K562 (cell line): ENCODE measurements at regions not wholly inside any gene's neighbourhood (a gene's known extent, or its start where the extent isn't known, plus 50 kb on each side); places are given as distances from the start of the nearest gene placed in this dataset.

Experiments used
- ATAC-seq: fragments of 200-7000 bp; cut with Tn5 transposase; 3 replicates; pipeline ENCODE4 v1.9.1; 2020; ENCODE audit warnings: moderate library complexity
- BruUV-seq: library from RNA; stranded (reverse); fragments of 400-500 nt; replicated peaks from 2 replicates; lab custom pipeline; 2021; lab: Mats Ljungman, UMichigan
- CTCF ChIA-PET: fragments of 300-600 bp; formaldehyde crosslinking; extraction: SDS; loops from one replicate; lab custom pipeline; 2021; ENCODE audit warnings: low intra/inter-chr PET ratio; lab: Yijun Ruan, JAX
- POLR2A ChIA-PET: fragments of 300-600, 350-650 bp; sonication (Branson Sonifier 250); formaldehyde crosslinking; extraction: SDS; loops from one replicate; lab custom pipeline; 2021; ENCODE audit warnings: antibody characterized with exemption, inconsistent platforms; lab: Yijun Ruan, JAX
- DNase-seq, 4 experiments: peaks; one replicate each; pipeline versions ENCODE4 v3.0.0 to v3.0.0-alpha.2; 2011 to 2018; ENCODE audit warnings: low spot score in 3 of 4, mixed read lengths in 3 of 4; ENCODE audit errors: extremely low read depth in 1 of 4
- FAIRE-seq: peaks from 2 replicates; lab custom pipeline; 2011; peaks lifted over from hg19 to GRCh38; lab: Jason Lieb, UNC
- H2AFZ ChIP-seq: 2 replicates; pipeline ENCODE4 v1.6.0; 2011; ENCODE audit warnings: low read depth, low read length, control low read depth, inconsistent platforms
- H3K27ac ChIP-seq: fragments of 200-600 bp; 3 replicates; pipeline ENCODE4 v1.8.0; 2011; ENCODE audit warnings: low read depth, mild to moderate bottlenecking, control low read depth, inconsistent platforms, low read length, moderate library complexity, mixed read lengths; ENCODE audit errors: extremely low read depth
- H3K27me3 ChIP-seq, 2 experiments: fragments of 300-600 bp in 1 of 2; 2 replicates in 1 of 2; 3 replicates in 1 of 2; pipeline versions ENCODE4 v1.6.0 to v1.8.0; 2011; ENCODE audit warnings: inconsistent platforms in 2 of 2, low read length in 2 of 2, mild to moderate bottlenecking in 1 of 2, mixed read lengths in 1 of 2, moderate library complexity in 1 of 2; ENCODE audit not compliant: control insufficient read depth in 2 of 2, insufficient read depth in 2 of 2
- H3K36me3 ChIP-seq: fragments of 300-600 bp; 3 replicates; pipeline ENCODE4 v1.8.0; 2011; ENCODE audit warnings: mild to moderate bottlenecking, low read length, inconsistent platforms; ENCODE audit not compliant: control insufficient read depth, insufficient read depth
- H3K4me1 ChIP-seq, 2 experiments: fragments of 200-600 bp in 1 of 2; replicated peaks in 1 of 2; 2 replicates in 1 of 2; 3 replicates in 1 of 2; pipeline versions ENCODE4 v1.5.1 to v1.8.0; 2011; ENCODE audit warnings: inconsistent platforms in 2 of 2, low read length in 2 of 2, mild to moderate bottlenecking in 1 of 2, mixed read lengths in 1 of 2, moderate library complexity in 1 of 2; ENCODE audit not compliant: control insufficient read depth in 2 of 2, insufficient read depth in 2 of 2
- H3K4me2 ChIP-seq: 2 replicates; pipeline ENCODE4 v1.6.1; 2011; ENCODE audit warnings: low read length, control low read depth, inconsistent platforms, mixed read lengths; ENCODE audit not compliant: insufficient read depth
- H3K4me3 ChIP-seq: fragments of 200-600 bp; sonication (generic), shearing (Covaris generic); 2 replicates; pipeline ENCODE4 v1.5.1; 2016; ENCODE audit warnings: control low read depth, inconsistent platforms
- H3K79me2 ChIP-seq: fragments of 200-600 bp; 3 replicates; pipeline ENCODE4 v1.8.0; 2011; ENCODE audit warnings: low read length, inconsistent platforms; ENCODE audit not compliant: control insufficient read depth, insufficient read depth
- H3K9ac ChIP-seq, 2 experiments: 2 replicates each; pipeline versions ENCODE4 v1.6.0 to v1.6.1; 2011; ENCODE audit warnings: low read depth in 2 of 2, low read length in 2 of 2, control low read depth in 1 of 2, inconsistent platforms in 1 of 2, mild to moderate bottlenecking in 1 of 2, mixed read lengths in 1 of 2; ENCODE audit not compliant: insufficient read depth in 1 of 2
- H3K9me1 ChIP-seq: one replicate; pipeline ENCODE4 v1.6.0; 2011; ENCODE audit warnings: inconsistent platforms, mild to moderate bottlenecking, low read length, moderate library complexity; ENCODE audit not compliant: control insufficient read depth, insufficient read depth
- H3K9me3 ChIP-seq: replicated peaks from 2 replicates; pipeline ENCODE4 v1.5.1; 2011; ENCODE audit warnings: low read depth, low read length, inconsistent platforms; ENCODE audit not compliant: control insufficient read depth, insufficient read depth
- H4K20me1 ChIP-seq: replicated peaks from 2 replicates; pipeline ENCODE4 v1.6.1; 2011; ENCODE audit warnings: low read length, inconsistent platforms, mixed read lengths; ENCODE audit not compliant: control insufficient read depth, insufficient read depth
- CC2D1A ChIP-seq: fragments of 450-650 bp; IDR thresholded peaks from 2 replicates; pipeline ENCODE4 v1.6.1; 2017; ENCODE audit warnings: mild to moderate bottlenecking
- KLF1 ChIP-seq: fragments of 450-650 bp; IDR thresholded peaks from 2 replicates; pipeline ENCODE4 v1.6.1; 2016; ENCODE audit warnings: missing genetic modification characterization, missing compliant biosample characterization
- NCOA6 ChIP-seq: fragments of 450-650 bp; IDR thresholded peaks from 2 replicates; pipeline ENCODE4 v1.6.1; 2017; ENCODE audit warnings: mild to moderate bottlenecking
- POLR3G ChIP-seq: IDR thresholded peaks from 2 replicates; pipeline ENCODE4 v1.6.1; 2011; ENCODE audit not compliant: insufficient read length, insufficient replicate concordance; ENCODE audit errors: extremely low read depth
- TGIF2 ChIP-seq: sonication (generic); formaldehyde crosslinking; IDR thresholded peaks from 2 replicates; pipeline ENCODE4 v1.8.1; 2022; ENCODE audit warnings: mild to moderate bottlenecking, missing genetic modification reagents, moderate library complexity
- ZNF551 ChIP-seq: fragments of 250-450 bp; sonication (Bioruptor Pico); IDR thresholded peaks from 2 replicates; pipeline ENCODE4 v1.5.0; 2021; ENCODE audit warnings: mild to moderate bottlenecking, moderate library complexity
- WGBS: fragments of 100-300 bp; shearing (Covaris generic); methylation state at CpG from one replicate; pipeline ENCODE4 v1.1.6; 2016; ENCODE audit warnings: low coverage, mixed read lengths; ENCODE audit not compliant: insufficient coverage; ENCODE audit errors: missing lambda C conversion rate; 5-methylcytosine and 5-hydroxymethylcytosine counted together
- in situ Hi-C: fragments of 300-500 bp; cut with MboI; formaldehyde crosslinking; loops from 4 replicates; pipeline ENCODE4 v1.15.0; 2018; ENCODE audit warnings: inconsistent platforms, mixed read lengths
- intact Hi-C: fragments of 100-400 bp; cut with micrococcal nuclease; formaldehyde crosslinking; loops from 2 replicates; pipeline ENCODE4 v1.14.2; 2022
- TF ChIP-seq, protein P1 (sequence below): fragments of 250-450 bp; sonication (Bioruptor Pico); IDR thresholded peaks from 2 replicates; pipeline ENCODE4 v1.5.0; 2021; ENCODE audit warnings: mild to moderate bottlenecking, moderate library complexity
- TF ChIP-seq, protein P2 (sequence below), 2 experiments: fragments of 150-350 bp in 1 of 2; IDR thresholded peaks; 2 replicates each; pipeline ENCODE4 v1.6.1; 2012 to 2016; ENCODE audit warnings: low read depth in 2 of 2, low read length in 2 of 2, mild to moderate bottlenecking in 1 of 2, moderate library complexity in 1 of 2
- TF ChIP-seq, protein P3 (sequence below): fragments of 250-450 bp; sonication (Bioruptor Pico); IDR thresholded peaks from 2 replicates; pipeline ENCODE4 v1.4.0; 2020
- TF ChIP-seq, protein P4 (sequence below): fragments of 250-450 bp; sonication (Bioruptor Pico); IDR thresholded peaks from 2 replicates; pipeline ENCODE4 v1.4.0; 2020; ENCODE audit warnings: mild to moderate bottlenecking

DNA sequence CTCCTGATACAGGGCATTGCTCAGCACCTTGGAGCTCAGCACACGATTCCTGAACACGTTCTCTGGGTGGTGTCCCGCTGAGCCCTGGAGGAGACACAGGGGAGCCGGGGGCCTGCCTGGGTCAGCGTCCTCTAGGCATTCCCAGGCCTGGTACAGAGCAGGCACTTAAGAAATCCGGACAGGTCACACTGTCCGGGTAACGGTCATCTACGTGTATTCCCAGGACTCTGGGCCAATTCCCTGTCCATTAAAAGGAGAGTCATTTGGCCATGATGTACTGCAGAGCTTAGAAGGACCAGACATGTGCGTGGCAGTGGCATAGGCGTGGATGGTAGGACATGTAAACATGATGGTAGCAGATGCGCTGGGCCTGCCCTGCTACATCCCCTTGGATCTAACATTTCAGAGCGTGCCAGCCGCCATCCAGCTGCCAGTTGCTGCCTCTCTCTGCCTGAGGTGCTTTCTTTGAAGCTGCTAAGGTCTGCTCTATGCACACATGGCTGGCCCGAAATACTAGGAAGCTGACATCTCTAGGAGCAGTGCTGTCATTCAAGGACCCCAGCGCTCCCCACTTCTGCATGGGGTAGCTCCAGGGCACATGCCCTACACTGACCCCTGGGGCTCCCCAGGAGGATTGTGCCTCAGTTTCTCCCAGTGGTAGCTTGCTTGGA is 273.1 kb upstream of the RTL1 start (continued):
- TF ChIP-seq NCOA6 (no peak), CC2D1A (no peak)

DNA sequence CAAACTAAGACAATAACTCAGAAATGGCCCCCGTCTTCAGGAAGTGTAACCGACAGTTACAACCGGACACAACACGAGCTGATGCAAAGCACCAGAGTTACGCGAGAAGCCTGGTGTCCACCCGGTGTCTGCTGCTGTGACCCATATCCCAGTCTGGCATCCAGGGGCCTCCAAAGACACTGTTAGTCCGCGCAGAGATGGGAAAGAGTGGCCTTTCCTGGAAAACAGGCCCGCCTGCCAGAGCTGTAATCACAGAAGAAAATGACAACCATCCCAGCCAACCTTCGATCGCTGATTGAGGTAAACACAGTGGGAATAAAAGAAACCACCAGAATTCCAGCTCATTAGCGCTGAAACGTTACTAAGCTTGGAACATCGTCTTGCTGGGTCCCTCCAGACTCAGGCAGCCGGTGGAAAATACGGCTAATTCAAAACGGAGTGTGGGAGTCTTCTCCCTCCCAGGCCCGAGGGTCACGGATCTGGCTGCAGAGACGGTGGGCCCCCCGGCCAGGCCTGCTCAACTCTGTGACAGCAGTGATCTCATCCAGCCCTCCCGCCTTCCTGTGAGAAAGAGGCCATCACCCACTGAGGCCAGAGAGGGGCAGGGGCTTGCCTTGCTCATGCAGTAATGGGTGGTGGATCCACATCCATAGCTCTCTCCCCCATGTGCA is 273.9 kb upstream of the RTL1 start:
- CTCF ChIA-PET: no interaction called here
- no peaks in the 10 kb centered on the region for H3K36me3 ChIP-seq
- no peaks in the 10 kb centered on the region for H3K9me1 ChIP-seq
- ATAC-seq (no peak), FAIRE-seq (no peak), DNase-seq (no peak)
- in situ Hi-C loops: no loop called here
- no TSS peak for BruUV-seq
- no peak overlapping the region for H3K4me3 ChIP-seq
- 15% methylated on average over 17 of the region's 23 CpGs for WGBS
- H4K20me1 ChIP-seq: no peaks in the 10 kb centered on the region
- no peaks in the 10 kb centered on the region for H3K79me2 ChIP-seq
- POLR2A ChIA-PET: no interaction called here
- H3K27me3 ChIP-seq: peaks cover 0 to 24% of the 10 kb centered on the region in 2 experiments; a peak in 4 of 5 replicates
- no peaks in the 10 kb centered on the region for H3K9me3 ChIP-seq
- no peak overlapping the region for H3K4me2 ChIP-seq
- intact Hi-C loops: no loop called here
- H2AFZ ChIP-seq: no peak overlapping the region
- no peak overlapping the region for H3K27ac ChIP-seq
- H3K4me1 ChIP-seq: no peaks in the 10 kb centered on the region
- no peak overlapping the region for H3K9ac ChIP-seq
- TF ChIP-seq ZNF551 (CRISPR knock-in tag): no peak
- TF ChIP-seq, protein P1, sequence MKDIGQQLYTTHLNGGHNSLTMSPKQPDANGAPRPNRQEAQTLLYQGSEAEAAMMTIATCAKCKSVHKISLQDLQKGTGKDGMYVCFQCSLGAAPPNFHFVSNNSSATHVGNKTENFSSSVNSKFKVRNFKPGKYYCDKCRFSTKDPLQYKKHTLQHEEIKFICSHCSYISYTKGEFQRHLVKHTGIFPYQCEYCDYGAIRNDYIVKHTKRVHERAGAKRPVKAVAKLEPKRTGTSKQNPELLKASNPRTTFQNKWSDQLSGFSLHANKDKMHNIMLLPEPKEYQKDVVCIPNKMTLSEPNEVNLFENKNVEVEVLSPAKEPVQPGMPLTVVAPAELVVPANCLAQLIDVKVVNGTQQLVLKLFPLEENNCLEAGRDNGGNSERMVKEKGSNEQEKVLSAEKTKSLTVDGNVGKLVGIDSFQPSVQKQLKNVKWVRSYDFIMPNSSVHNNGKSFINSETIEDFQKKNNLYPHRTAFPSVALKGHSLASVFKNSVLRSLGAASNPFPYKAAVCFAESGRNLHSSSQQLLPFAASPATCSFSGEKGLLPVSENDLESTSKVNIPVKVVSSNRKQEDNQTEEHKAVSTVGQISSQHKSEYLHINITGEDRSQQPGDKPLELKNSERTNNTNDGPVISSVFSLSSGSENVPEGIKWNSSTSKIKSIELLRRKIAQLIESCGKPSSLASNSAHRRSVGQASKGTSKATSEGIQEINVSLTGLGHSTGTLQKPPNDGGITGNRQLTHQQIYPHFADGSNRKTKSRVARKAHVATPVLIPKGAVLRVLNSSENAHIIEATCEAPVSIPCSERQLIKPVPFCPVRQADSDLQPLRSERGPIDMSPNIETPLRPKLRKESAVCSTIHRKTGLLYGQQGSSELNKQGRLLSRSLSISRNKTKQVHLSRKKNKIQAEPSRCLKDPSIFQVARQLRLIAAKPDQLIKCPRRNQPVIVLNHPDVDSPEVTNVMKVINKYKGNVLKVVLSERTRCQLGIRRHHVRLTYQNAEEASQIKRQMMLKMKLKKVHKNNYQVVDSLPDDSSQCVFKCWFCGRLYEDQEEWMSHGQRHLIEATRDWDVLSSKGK (CRISPR knock-in tag): no peak
- no peak for TF ChIP-seq TGIF2 (CRISPR knock-in tag)
- TF ChIP-seq, protein P2, sequence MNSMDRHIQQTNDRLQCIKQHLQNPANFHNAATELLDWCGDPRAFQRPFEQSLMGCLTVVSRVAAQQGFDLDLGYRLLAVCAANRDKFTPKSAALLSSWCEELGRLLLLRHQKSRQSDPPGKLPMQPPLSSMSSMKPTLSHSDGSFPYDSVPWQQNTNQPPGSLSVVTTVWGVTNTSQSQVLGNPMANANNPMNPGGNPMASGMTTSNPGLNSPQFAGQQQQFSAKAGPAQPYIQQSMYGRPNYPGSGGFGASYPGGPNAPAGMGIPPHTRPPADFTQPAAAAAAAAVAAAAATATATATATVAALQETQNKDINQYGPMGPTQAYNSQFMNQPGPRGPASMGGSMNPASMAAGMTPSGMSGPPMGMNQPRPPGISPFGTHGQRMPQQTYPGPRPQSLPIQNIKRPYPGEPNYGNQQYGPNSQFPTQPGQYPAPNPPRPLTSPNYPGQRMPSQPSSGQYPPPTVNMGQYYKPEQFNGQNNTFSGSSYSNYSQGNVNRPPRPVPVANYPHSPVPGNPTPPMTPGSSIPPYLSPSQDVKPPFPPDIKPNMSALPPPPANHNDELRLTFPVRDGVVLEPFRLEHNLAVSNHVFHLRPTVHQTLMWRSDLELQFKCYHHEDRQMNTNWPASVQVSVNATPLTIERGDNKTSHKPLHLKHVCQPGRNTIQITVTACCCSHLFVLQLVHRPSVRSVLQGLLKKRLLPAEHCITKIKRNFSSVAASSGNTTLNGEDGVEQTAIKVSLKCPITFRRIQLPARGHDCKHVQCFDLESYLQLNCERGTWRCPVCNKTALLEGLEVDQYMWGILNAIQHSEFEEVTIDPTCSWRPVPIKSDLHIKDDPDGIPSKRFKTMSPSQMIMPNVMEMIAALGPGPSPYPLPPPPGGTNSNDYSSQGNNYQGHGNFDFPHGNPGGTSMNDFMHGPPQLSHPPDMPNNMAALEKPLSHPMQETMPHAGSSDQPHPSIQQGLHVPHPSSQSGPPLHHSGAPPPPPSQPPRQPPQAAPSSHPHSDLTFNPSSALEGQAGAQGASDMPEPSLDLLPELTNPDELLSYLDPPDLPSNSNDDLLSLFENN (IDR thresholded peaks at IDR 0.05; ENCODE audit: low read depth in 2 of 2, low read length in 2 of 2): no peak
- TF ChIP-seq, protein P3, sequence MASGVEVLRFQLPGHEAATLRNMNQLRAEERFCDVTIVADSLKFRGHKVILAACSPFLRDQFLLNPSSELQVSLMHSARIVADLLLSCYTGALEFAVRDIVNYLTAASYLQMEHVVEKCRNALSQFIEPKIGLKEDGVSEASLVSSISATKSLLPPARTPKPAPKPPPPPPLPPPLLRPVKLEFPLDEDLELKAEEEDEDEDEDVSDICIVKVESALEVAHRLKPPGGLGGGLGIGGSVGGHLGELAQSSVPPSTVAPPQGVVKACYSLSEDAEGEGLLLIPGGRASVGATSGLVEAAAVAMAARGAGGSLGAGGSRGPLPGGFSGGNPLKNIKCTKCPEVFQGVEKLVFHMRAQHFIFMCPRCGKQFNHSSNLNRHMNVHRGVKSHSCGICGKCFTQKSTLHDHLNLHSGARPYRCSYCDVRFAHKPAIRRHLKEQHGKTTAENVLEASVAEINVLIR (CRISPR knock-in tag): no peak
- TF ChIP-seq KLF1: no peak
- TF ChIP-seq POLR3G: no peak
- TF ChIP-seq, protein P4, sequence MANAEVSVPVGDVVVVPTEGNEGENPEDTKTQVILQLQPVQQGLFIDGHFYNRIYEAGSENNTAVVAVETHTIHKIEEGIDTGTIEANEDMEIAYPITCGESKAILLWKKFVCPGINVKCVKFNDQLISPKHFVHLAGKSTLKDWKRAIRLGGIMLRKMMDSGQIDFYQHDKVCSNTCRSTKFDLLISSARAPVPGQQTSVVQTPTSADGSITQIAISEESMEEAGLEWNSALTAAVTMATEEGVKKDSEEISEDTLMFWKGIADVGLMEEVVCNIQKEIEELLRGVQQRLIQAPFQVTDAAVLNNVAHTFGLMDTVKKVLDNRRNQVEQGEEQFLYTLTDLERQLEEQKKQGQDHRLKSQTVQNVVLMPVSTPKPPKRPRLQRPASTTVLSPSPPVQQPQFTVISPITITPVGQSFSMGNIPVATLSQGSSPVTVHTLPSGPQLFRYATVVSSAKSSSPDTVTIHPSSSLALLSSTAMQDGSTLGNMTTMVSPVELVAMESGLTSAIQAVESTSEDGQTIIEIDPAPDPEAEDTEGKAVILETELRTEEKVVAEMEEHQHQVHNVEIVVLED (CRISPR knock-in tag): no peak
